DLD1 (cell line): ENCODE measurements at regions not wholly inside any gene's neighbourhood (a gene's known extent, or its start where the extent isn't known, plus 50 kb on each side); places are given as distances from the start of the nearest gene placed in this dataset.

ENCODE experiments used
- in situ Hi-C: cut with HindIII; loops from 2 replicates; pipeline ENCODE4 v1.10.0; 2017; ENCODE audit warnings: low sequenced_read_pairs

DNA sequence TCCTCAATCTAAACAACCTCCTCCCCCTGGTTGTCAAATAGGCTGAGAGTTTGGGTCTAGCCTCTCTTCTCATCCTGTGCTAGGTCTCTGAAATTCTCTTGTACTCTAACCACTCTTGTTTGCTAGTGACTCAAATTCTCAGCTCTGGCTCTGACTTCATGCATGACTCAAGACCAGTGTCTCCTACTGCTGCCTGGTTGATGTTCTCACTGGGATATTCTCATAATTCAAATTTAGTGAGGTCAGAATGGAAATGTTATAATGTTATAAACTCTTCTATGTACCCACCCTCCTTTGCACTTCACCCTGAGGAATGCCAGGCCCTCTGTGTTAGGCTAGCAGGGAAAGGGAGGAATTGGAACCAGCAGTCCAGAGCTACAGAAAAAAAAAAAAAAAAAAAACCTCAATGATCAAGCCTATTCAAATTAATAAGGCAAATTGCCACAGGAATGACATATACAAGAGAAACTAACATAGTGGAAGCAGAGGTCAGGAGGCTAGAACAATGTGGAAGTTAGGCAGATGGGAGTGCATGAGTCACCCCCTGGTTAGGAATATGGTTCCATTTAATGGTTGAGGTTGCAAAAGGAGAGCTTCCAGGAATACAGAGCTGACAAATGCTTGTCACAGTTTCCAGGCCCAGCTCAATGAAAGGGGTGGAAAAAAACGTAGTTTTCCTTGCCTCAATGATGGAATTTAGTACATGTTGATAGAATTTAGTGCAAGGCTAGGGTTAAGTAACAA is 459.5 kb downstream of the RMST start:
- in situ Hi-C loops: no loop called here

DNA sequence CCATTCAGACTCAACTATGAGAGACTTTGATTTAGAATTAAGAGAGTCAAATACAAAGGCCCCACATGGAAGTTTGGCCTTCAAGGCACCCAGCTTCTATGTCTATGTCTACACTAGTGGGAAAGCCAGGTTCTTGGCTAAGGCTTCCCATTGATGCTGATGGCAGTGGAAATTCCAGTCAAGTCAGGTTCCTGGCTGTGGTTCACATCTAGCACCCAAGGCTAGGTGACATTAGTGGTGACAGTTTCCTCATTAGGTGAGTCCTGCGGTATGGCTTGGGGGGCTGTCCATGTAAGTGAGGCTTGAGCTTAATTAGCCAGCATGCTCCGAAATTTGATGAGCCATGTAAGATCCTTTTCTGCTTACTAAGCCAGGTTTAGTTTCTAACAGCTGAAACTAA is 460.9 kb downstream of the RMST start:
- in situ Hi-C loops: no loop called here

DNA sequence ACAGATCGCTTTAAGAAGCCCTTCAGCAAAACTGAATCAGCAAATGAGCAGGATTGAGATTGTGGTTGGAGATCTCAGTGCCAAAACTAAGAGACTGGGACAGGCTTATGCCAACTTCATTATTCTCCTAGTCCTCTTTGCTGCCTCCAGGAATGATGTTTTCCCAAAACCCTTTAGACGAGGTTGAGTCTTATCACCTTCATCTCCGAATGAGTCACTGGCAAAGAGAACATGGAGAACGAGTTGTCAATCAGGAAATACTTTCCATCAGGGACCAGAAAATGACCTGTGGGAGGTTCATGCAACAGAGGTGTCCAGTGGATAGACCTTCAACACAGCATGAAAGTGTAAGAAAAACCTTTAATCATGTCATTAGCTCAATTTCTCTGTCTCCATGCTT is 461.5 kb downstream of the RMST start:
- in situ Hi-C loops: no loop called here

DNA sequence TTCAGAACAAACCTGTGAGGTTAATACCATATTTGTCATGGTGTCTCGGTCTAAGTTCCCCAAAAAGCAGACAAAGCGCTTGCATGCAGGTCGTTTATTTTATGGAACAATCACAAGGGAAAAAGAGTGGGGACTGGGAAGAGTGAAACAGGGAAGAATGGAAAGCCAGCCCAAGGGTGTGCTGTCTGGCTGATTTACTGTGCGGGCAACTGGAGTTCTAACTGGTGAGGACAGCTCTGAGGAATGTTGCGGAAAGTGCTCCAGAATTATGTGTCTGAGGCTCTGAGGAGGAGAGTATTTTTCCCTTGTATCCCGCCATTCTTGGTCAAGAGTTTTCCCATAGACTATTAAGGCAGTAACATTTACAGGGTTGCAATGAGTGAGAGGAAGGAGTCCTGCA is 465.4 kb downstream of the RMST start:
- in situ Hi-C loops: no loop called here

DNA sequence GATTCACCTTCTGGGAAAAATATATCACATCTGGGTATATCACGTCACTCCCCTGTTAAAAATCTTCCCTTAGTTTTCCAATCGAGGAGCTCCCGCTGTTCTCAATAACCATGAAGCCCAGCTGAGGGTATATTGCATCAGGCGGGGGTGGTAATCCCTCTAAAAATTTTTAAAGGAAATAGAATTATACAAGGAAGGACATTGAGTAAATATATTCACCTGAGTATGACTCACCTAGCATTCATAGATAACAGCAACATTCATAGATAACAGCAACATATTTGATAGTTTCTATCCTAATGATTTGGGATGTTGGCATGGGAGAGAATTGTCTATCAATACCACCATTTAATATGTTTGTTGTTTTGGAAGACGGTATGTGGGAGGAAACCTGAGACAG is 473.6 kb downstream of the RMST start:
- in situ Hi-C loops: no loop called here

DNA sequence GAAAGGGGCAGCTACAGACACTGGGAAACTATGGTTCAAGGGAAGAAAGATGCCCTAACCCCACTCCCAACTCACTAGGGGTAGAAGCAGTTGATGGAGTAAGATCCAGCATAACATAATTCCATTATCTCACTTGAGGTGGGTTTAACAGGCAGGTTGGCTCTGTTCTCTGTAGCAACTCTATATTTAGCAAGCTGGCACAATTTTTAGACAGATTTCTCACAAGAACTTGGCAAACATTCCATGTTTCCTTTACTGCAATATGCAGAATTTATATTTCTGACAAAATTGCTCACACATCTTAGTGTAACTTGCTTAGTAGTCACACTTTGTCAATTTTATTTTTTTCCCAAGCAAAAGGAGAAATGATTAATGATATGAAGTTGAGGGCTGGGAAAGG is 475.4 kb downstream of the RMST start:
- in situ Hi-C loops: no loop called here

DNA sequence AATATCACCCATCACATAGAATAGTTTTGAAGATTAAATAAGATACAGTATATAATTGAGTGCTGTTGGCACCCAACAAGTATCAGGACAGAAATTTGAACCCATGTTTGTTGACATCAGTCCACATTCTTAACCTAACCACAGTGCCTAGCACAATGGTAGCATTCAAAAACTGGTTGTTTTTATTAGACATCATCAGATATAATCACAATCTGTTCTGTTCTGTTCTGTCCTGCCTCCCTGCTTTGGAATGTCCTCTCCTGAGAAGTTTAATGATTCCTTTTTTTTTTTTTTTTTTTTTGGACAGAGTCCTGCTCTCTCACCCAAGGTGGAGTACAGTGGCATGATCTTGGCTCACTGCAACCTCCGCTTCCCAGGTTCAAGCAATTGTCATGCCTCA is 476.6 kb downstream of the RMST start:
- in situ Hi-C loops: no loop called here

DNA sequence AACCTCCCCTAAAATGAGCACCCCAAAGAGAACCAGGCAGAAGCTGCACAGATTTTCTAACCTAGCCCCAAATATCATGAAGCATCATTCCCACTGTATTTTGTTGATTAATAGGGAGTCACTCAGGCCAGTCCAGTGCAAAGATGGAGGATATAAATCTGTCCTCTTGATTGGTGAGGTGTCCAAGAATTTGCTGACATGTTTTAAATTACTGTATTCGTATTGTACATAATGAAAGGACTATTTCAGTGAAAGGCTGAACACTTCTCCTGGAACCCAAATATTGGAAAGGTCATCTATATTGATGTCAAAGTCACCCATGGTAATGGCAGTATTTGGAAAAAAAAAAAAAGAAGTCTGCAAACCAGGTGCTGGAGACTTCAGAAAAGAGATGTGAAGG is 477.5 kb downstream of the RMST start:
- in situ Hi-C loops: no loop called here

DNA sequence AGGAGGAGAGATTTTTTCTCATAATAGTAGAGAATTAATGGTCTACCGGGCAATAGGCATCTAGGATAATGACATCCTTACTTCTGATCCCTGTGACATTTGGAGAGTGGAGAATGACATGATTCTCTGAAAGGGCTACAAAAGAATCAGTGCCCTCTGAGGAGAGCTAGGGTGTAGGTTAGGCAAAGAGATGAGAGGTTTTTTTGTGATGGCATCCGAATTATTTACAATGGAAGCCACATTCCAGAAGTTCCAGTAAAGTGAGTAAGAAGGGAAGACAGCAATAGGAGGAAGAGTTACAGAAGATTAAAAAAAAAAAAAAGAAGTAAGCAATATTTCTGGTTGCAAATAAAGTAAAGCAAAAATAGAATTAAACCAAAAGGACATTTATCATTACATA is 478.0 kb downstream of the RMST start:
- in situ Hi-C loops: no loop called here

DNA sequence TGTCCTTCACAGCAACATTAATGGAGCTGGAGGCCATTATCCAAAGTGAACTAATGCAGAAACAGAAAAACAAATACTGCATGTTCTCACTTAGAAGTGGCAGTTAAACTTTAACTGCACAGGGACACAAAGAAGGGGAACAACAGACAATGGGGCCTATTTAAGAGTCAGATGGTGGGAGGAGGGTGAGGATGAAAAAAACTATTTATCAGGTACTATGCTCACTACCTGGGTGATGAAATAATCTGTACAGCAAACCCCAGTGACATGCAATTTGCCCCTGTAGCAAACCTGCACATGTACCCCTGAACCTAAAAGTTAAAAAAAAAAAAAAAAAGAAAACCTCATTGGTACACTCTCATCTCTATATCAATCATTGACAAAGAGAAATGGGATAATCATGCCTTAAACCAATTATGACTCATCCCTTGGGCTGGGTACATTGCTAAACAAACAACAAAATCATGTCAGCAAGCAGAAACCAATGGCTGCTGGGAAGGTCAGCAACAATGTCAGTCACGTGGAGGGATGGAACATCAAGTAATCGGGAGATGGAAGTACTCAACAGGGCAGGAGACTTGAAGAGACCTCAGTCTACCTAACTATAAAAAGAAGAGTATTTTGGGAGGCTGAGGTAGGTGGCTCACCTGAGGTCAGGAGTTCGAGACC is 479.2 kb downstream of the RMST start:
- in situ Hi-C loops: no loop called here

DNA sequence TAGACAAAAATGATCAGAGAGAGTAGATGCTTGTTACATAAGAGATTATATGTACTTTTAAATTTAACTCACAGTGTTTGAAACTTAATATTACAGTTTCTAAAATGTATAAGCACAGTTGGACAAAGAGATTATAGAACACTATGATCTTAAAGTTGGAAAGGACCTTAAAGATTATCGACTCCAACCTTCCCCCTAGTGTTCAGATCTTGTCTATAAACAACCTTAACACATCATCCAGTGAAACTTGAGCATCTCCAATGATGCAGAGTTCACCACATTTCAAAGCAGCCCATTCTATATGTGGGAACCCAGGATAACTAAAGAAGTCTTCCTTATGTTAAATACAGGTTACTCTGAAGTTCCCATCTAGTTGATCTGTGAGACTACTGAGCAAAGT is 480.8 kb downstream of the RMST start:
- in situ Hi-C loops: no loop called here

DNA sequence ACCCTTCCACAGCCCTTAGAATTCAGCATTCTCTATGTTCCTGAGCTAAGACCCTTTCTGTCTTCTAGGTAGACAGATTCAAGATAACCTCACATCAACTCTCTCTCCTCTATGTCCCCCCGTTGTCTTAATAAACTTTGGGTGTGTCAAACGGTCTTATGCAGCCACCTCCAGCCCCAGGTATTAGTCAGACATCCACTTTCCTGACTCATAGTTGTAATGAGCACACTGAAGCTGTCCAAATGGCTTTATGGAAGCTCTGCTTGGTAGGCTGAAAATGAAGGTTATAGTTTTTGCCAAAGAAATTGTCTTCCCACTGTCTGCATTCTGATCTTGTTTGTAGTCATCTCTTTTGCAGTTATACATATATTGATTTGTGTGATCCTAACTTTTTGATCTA is 482.0 kb downstream of the RMST start:
- in situ Hi-C loops: no loop called here

DNA sequence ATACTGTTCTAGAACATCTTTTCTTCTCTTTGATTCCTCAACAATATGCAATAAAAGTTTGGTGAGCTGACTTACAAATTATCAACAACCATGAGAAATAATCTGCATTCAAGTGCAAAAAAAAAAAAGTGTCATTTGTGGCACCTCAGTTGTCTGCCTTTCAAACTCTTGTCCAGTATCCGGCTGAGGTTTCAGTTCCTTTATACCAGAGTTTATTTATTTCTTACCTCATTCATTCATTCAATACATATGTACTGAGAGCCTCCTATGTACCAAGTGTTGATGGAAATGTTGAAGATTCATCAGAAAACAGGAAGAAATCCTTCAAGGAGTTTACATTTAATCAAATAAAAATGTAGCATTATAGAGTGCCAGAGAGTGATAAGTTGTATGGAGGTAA is 484.1 kb downstream of the RMST start:
- in situ Hi-C loops: no loop called here

DNA sequence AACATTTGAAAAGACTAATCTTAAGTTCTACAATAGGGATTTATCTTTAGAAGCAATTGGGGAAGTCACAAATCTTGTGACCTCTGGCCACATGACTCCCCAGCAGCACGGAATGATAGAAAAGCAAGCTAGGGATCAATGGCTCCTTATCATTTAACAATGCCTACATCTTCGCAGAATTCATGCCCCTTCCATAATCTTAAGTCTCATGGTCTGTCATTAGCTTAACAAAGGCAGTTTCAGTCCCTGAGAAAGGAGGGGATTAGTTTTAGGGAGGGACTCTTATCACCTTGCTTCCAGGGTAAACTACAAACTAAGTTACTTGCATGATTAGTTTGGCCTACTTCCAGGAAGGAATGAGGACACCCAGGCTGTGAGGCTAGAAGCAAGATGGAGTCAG is 486.0 kb downstream of the RMST start:
- in situ Hi-C loops: no loop called here

DNA sequence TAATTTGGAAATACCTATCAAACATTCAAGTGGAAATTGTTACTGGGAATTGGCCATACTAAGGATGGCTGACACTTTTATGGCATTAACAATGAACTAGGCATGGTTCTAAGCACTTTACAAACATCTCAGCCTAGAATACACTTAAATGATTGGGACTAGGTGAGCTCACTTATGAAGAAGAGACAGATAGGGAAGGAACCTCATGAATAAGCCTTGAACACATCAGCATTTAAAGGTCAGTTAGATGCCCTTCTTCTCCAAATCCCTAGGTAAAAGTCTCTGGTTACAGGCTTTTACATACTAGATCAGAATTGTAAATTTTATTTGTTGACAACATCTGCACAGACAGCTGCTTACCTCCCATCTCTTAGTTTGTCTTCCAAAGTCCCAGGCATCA is 488.6 kb downstream of the RMST start:
- in situ Hi-C loops: no loop called here

DNA sequence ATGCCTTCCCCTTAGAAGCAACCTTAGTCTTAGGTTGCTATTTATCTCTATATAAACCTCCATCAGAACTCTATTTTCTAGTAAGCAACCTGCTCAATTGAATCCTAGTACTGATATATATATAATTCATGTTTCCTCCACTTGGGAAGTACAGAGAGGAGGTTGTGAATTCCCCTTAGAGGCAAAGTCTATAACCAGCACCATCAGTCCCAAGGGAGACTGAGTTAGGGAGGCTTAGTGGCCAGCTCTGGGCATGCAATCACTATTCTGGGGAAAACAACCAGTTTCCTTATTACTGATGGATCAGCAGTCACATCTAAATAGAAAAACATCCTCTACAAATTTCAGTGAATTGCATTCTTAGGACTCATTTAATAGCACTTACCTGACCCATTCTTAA is 489.1 kb downstream of the RMST start:
- in situ Hi-C loops: no loop called here

DNA sequence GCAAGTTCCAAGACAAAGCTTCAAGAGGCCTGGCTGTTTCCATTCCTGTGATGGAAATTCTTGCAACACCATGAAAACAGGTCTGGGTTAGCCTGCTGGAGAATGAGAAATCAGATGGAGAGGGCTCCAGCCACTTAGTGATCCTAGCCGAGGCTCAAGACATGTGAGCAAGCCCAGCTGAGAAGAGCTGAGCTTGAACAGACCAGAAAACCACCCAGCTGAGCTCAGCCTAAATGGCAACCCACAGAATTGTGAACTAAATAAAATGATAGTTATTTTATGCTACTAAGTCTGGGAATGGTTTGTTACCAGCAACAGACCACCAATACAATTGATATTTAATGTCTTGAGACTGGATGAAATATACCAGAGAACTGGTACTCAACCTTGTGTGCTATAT is 494.5 kb downstream of the RMST start:
- in situ Hi-C loops: no loop called here

DNA sequence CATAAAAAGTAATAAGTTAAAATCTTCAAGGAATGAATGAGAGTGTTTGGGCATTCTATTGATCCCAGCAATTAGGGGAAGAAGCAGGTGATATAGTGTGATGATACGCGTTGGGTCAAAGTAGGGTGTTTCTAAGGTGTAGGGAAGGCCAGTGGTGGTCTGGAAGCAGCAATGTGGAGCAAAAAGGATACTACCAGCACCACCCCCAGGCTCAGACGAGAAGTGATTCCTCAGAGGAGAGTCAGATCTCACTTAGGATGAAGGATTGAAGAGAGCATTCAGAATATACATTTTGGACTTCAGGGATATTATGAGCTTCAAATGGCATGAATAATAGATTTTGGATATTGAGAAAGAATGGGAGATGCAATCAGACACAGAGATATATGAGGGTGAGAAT is 497.6 kb downstream of the RMST start:
- in situ Hi-C loops: no loop called here

DNA sequence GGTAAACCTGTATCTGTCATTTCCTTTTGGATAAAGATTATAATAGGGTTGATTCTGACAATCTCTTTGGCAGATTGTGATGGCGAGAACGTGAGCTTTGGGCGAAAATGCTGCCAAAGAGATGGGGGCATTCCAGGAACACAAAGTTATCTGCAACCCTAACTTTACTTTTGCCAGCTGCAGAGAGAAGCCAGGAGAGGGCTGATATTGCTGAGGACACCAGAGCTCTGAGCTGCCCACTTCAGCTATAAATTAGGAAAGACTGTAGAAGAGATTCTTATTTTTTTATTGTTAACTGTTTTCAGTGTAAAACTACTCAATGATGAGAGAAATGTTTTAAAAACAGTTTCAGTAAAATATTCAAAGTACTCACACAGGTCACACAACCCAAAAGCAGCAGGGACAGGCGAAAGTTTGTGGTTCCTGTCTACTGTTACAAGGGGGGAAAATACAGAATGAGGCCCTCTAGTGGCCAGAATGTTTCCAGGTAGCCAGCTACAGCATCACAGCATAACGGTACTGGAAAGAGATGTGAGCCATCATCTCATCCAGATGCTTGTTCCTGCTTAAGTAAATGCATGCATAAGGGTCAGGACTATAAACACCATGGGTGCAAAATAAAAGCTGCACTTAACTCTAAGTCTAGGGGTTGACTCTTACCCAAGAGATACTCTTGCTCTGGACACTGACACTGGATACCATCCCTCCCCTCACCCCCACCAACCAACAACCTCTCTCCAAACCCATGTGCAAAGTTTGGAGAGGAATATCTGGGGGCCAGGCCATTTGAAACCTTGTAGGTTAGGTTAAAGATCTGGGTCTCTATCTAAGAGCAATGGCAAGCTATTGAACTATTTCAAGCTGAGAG is 498.4 kb downstream of the RMST start:
- in situ Hi-C loops: no loop called here

DNA sequence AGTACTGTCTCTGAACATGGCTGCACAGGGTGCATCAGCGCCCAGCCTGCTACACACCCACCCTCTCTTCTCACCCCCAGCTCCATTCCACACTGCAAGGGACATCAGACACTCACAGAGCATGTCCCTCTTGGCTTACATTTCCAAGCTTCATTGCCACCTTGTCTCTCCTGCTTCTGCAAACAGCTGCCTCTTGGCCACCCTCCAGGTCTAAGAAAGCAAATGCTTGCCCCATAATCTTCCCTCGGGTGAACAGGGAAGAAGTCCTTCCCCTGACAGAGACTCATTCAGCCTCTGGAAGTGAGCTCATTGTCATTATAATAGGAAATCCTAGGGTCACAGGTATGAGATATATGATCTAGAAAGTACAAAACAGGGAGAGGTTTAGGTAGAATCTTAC is 505.2 kb downstream of the RMST start:
- in situ Hi-C loops: no loop called here

DNA sequence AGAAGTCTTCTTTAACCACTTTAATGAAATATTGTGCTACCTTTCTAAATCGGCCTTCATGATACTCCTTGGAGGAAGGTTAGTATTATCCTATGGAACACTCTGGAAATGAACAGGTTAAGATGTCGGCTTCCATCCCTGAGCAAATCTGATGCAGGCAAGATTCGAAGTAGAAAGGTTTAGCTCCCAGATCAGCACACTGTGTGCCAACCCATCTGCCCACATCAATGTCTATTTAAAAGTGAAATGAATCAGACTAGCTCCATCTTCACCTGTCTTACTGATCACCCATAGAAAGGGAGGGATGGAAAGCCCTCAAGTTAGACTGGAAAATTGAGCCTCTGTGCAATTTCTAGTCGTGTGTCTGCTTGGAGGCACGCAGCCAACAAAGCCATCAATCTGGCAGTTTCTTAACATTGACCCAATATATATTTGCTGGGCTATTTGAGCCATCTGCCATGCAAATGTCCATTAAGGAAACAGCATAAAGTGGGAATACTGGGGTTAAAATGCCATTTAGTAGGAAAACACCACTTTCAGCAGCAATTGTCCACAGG is 506.1 kb downstream of the RMST start:
- in situ Hi-C loops: no loop called here
